GM19035 (cell line): ENCODE measurements at regions not wholly inside any gene's neighbourhood (a gene's known extent, or its start where the extent isn't known, plus 50 kb on each side); places are given as distances from the start of the nearest gene placed in this dataset.
"Not testable (repeated sequence)": the region's sequence is repeated elsewhere in the genome, so short reads cannot be mapped to it uniquely, and the experiment has no call there.

ENCODE experiments used
- ATAC-seq: cut with Tn5 transposase; IDR thresholded peaks from one replicate; pipeline ENCODE4 v1.9.1; 2021; ENCODE audit not compliant: unreplicated experiment

DNA sequence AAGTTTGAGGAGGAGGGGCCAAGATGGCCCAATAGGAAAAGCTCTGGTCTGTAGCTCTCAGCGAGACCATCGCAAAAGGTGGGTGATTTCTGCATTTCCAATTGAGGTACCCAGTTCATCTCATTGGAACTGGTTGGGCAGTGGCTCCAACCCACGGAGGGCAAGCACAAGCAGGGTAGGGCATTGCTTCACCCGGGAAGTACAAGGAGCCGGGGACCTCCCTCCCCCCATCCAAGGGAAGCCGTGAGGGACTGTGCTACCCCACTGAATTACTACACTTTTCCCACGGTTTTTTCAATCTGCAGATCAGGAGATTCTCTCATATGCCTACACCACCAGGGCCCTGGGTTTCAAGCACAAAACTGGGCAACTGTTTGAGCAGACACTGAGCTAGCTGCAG is 58.0 kb upstream of the EFCAB3 start:
- no peak for ATAC-seq

DNA sequence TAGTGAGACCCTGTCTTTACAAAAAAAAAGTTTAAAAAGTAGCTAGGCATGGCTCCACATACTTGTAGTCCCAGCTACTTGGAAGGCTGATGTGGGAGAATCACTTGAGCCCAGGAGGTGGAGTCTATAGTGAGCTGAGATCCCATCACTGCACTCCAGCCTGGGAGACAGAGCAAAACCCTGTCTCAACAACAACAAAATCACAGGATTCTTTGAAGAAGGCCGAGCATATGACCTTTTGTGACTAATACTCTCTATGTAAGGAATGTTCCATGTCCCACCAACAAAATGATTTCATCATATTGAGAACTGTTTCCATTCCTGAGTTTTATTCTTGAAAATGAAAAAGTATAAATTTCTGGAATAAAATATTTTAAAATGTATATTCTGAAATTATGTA is 58.9 kb upstream of the EFCAB3 start:
- no peak for ATAC-seq

DNA sequence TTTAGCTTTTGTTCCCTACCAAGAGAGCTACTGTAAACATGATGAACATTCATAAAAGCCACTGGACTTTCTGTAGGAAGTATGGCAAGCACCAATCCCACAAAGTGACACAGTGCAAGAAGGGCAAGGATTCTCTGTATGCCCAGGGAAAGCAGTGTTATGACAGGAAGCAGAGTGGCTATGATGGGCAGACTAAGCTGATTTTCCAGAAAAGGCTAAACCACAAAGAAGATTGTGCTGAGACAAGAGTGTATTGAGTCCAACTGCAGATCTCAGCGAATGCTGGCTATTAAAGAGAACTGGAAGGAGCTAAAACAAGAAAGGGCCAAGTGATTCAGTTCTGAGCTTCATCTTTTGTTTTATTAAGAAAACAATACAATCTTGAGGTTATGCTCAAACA is 60.5 kb upstream of the EFCAB3 start:
- ATAC-seq, result no peak

DNA sequence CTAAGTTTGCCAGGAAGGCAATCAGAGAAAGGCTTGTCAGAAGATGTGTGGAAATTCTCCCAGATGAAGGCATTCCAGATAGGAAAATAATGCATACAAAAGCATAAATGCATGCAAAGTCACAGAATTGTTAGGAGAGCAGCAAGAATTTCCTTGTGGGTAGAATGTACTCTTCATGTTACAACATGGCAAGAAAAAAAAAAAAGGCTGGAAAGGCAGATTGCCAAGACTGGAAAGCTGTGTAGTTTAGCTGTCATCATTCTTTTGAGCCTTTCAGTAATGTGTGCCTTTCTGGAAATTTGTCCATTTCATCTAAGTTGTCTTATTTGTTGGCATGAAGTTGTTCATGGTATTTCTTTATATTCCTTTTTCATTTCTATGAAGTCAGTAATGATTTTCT is 71.0 kb upstream of the EFCAB3 start:
- no peak for ATAC-seq

DNA sequence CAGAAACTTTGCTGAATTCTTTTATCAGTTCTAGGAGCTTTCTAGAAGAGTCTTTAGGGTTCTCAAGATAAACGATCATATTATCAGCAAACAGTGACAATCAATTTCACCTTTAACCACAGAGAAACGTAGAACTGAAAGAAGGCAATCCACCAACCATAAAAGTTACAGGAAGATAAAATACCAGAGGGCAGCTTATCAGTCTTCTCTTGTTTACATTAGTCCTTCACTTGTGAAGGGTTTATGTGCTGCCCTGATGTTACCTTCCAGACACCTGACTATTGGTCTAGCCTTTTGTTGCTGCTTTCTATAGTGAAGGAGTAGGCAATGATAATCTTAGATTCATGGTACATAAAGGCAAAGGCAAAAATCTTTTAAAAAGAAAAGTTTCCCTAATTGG is 73.2 kb upstream of the EFCAB3 start:
- ATAC-seq, result no peak

DNA sequence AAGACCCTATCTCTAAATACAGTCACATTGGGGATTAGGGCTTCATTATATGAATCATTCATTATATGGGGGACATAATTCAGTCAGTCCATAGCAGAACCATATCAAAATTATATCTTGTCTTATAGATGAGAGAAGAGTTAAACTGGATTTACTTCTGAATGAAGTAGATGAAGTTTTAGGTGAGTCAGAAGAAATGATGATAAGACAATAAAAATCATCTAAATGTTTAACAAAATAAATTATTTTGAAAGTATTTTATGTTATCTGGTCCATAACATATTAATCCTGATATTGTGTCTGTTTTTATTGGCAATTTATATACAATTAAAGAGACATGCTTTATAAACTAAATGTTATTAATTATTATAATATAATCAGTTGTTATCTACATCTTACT is 76.9 kb upstream of the EFCAB3 start:
- ATAC-seq, result no peak

DNA sequence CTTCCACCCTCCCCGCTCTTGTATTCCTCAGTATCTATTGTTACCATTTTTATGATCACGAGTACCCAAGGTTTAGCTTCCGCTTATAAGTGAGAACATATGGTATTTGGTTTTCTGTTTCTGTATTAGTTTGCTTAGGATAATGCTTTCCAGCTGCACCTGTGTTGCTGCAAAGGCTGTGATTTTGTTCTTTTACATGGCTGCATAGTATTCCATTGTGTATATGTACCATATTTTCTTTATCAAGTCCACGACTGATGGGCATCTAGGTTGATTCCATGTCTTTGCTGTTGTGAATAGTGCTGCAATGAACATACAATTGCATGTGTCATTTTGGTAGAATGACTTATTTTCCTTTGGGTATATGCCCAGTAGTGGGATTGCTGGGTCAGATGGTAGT is 79.7 kb upstream of the EFCAB3 start:
- no peak for ATAC-seq

DNA sequence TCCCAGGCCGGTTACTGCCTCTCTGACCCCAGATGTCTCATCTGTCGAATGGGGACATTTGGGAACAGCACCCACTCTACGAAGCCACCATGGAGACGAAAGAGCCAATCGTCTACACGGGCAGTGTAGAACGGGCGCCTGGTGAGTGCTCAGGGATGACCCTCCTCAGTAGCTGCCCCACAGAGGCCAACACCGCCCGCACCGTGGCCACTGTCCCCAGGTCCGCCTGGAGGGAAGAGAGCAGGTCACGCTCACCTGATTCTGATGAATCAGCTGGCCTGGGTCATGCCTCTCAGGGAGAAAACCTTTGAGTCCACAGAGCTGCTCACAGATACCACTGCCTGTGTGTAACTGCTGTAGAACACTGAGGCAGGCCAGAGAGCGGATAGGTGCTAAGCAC is 105.1 kb upstream of the EFCAB3 start:
- ATAC-seq, result not testable (repeated sequence)

DNA sequence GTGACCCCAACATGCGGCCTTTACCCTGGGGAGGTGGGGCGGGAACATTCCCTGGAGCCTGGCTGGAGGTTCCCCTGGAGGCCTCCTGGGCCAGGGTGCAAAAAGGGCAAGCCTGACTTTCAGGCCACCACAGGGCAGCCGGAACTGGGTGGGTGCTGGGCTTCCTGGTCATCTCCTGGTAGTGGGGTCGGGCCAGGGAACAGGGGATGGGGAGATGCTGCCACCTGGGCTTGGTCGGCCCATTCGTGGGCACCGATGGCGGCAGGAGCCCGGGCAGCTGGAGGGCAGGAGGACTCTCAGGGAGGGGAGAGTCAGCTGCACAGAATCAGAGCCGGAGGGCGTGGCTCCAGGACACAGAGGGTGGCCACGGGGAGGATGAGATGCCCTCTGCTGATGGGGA is 112.0 kb upstream of the EFCAB3 start:
- ATAC-seq, result not testable (repeated sequence)

DNA sequence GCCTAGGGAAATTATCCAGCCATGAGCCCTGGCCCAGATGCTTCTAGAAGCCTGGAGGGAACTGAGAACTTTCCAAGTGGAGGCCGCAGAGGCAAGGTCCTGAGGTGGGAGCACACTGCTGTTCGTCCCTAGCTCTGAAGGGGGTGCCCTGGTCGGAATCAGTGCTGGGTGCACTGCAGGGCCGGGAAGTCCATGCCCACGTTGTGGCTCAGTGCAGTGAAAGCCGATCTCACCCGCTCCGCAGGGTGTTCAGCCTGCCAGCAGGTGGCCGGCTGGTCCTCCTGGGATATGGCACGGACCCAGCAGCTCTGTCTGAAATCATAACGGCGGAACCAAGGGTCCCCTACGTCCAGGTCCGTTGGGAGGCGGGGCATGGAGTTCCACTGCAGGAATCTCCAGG is 115.4 kb upstream of the EFCAB3 start:
- ATAC-seq, result not testable (repeated sequence)

DNA sequence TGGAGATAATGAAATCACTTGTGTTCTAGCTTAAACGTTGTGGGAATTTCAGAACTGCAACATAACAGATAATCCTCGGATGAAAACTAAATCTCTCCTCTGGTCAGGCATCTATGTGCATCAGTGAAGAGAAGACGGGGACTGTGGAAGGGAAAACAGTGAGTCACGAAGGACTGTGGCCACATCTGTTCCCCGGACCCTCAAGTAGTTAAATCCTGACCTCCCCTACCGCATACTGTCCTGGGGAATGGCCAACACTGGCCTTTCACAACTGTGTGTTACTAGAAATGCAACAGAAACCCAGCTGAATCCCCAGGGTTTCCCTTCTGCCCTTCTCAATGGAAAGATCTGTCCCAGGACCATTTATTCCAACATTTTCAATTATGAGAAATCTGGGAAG is 124.6 kb upstream of the EFCAB3 start:
- ATAC-seq, result not testable (repeated sequence)

DNA sequence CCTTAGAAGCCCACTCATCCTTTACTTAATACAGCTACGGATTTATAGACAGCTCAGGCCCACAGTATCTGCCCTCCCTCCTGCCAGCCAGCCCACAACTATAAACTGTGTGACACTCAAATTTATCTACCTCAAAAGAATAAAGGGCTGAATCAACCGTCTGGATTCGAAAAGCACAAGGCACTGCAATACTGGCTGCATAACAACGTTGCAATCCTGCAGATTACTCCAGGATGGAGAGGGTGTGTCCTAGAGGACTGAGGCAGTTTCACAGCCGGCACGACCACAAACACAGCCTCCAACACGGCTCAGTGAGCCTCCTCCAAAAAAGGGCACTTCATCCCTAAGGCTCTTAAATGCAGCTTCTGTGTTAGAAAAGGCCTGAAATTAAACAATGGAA is 138.3 kb upstream of the EFCAB3 start:
- not testable (repeated sequence) for ATAC-seq

DNA sequence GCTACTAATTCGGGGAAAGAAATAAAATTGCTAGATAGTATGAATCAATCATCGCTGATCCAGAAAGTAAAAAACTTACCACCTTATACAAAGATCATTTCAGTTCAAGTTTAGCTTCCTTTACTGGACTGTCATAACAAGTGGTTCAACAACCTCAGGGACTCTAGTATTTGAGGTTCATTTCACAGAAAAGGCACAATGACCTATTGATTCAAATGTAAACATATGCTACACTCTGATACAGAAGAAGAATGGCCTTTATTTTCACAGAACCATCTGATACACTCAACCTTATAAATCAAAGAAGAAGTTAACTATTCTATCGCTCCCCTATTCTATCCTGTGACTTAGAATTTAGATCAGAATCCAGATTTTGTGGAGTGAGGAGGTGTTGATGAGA is 140.8 kb upstream of the EFCAB3 start:
- not testable (repeated sequence) for ATAC-seq

DNA sequence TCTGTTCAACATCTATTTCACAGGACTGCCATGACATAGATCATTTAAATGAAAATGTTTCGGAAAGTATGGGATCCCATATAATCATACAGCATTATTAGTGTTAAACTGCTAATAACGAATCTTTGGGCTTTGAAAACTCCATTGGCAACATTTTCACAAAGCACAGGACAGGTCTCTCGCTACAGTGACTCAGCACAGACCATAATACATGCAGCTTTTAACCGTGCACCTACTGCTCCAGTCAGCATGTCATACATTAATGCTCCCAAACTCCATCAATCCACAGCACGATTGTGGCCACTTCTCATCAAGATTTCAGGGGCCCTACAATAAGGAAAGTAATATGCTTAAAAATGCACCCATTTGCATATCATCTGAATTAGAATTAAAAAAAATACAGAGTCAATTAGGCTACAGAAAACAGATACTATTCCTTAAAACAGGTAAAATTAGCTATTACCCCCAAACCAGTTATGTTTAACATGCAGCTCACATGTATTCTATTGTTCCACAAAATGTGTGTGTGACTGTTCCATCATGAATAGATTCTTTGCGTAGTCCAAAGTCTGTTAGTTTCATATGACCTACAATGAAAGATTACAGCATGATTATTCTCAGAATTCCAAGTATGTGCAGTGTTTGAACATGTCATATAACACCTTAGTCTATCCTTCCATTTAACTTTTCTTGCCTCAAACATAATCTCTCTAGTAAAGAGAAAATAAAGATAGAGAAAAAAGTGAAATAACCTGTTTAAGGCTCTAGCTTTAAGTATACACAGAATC is 141.6 kb upstream of the EFCAB3 start:
- not testable (repeated sequence) for ATAC-seq

DNA sequence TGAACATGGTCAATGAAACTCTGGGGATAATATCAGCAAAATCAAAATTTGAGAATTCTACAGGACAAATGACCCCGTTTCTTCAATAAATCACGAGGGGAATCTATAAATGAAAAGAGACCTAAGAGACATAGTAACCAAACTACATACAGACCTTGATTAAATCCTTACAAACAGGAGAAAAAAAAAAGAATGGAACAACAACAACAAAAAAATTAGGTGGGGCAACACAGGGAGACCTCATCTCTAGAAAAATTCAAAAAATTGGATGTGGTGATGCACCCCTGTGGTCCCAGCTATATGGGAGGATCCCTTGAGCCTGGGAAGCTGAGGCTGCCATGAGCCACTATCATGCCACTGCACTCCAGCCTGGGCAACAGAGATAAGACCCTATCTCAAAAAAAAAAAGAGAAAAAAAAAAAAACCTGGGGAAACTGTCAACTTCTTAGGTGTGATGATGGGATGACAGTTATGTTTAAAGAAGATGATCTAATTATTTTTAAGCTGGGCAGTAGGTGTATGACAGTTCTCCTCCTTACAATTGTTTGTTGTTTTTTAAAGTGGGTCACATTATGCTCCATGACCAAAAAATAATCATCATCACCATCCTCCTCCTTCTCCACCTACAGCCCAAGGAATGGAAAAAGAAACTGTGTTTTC is 146.4 kb upstream of the EFCAB3 start:
- not testable (repeated sequence) for ATAC-seq

DNA sequence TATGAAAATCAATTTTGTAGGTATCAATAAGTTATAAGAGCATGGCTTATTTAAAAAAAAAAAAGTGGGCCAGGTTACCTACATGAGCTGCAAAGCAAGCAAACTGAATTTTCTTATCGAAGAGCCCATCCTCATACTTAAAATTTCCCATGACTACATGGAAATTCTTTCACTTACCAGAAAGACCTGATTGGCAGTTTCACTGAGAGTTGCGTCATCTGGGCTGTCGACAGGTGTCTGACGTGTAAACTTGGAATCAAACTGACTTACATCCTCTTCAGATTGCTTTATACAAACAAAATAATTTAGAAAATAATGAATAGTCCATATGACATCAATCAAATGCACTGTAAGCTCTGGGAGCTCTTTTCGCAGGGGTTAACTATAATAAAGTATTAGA is 149.1 kb upstream of the EFCAB3 start:
- ATAC-seq, result not testable (repeated sequence)

DNA sequence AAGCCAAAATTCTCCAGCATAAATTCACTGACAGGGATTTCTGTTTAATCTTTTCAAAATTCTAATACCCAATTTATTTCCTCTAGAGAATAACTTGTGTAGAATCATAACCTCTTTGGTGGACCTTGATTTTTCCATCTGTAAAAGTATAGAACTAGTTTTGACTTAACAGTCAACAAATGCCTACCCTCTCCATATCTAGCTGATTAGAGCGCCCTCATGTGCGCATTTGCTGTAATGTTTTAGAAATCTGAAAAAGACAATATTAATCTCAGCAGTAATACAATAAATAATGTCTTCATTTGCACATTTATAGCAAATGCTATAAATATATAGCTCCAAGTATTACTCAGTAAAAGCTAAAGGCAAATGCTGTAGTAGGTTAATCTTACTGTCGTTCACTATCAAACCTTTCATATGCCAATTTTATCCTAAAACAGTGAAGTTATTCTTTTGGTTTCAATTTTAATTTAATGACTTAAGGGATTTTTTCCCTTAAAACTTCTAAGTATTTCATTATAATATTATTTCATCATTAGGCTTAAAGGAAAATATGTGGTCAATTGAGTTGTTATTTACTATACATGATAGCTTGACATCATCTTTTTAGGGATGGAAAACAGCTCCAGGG is 153.6 kb upstream of the EFCAB3 start:
- not testable (repeated sequence) for ATAC-seq

DNA sequence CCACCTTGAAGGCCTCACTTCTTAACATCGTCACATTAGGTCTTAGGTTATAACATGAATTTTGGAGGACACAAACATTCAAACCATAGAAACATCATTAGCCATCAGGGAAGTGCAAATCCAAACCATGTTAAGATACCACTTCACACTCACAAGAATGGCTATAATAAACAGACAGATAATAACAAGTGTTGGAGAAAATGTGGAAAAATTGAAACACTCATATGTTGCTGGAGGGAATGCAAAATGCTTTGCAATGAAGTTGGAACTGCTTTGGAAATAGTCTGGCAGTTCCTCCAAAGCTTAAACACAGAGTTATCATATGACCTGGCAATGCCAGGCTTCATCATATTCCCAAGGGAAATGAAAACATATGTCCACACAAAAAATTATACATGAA is 156.8 kb upstream of the EFCAB3 start:
- not testable (repeated sequence) for ATAC-seq

DNA sequence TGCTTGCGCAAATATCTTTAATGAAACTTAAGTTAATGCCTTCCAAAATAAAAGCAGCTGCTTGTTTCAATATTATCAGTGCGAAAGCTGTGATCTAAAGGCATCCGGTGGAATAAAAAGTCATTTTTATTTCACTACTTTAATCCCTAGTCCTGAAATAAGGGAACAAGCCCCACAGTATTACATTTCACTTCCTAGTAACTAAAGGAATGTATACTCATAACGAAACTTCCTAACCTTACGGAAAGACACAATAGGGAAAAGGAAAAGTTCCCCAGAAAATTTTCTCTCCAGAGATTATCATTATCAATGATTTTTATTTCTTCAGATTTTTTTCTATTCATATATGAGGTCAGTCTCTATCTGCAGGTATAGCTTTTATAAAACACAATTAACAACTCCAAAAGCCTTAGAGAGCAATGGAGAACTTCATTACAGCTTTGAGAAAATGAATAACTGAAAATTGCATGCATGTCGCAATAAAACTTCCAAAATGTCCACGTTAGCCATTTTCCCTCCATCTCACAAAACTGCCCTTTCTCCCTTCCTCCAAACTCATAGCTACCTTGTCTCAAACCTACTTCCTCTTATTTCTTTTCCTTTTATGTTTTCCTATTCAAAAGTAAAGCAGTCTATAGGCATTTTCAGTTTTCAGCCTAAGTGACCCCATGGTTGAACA is 154.3 kb upstream of the MED13 start:
- ATAC-seq, result no peak

DNA sequence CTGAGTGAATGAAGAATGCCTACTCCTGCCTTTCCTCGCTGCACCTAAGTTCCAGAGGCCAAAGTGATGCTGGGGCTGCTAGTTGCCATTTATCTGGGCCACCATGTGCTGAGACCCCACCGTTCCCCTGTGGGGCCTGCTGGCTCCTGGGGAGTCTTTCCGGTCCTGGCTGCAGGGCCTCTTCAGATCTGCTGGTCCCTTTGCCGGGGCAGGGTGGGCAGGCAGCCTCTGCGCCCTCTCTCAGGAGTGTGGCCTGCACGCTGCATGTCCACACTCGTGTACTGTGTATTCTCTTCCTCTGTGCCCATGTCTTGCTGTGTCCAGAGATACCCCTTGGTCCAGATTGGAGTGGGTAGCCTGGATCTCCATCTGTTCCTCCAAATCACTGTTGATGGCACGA is 151.8 kb upstream of the MED13 start:
- ATAC-seq, result no peak

DNA sequence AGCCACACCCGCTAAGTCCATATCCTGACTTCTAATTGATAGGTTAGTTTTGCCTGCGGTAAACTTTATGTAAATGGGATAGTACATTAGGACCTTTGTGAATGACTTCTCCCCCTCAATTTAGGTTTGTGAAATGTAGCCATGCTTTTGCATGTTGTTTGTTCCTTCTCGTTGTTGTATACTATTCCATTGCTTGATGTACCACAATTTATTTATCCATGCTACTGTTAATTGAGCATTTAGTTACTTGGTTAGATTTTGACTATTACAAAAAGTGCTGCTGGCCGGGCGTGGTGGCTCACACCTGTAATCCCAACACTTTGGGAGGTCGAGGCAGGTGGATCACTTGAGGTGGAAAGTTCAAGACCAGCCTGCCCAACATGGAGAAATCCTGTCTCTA is 150.8 kb upstream of the MED13 start:
- ATAC-seq, result not testable (repeated sequence)

DNA sequence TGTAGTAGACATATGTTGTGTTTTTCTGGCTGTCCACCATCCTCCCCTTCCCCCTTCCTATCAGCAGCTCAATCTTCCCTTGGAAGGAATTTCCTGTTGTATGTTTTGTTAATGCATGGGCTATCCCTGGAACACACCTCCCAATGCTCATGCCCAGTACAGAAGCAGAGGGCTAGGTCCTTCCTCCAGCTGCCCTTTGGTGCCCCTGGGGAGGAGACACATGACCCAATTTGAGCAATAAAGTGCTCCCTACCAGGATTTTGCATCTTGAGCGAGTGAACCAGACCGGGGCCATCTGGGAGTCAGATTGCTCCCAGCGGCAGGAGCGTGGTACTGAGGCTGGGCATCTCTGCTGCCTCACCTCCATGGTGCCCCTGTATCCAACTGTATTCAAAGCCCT is 141.5 kb upstream of the MED13 start:
- ATAC-seq, result no peak
